GM18505 (cell line): ENCODE measurements at regions not wholly inside any gene's neighbourhood (a gene's known extent, or its start where the extent isn't known, plus 50 kb on each side); places are given as distances from the start of the nearest gene placed in this dataset.

Experiments
- ATAC-seq: cut with Tn5 transposase; IDR thresholded peaks from one replicate; pipeline ENCODE4 v1.9.1; 2021; ENCODE audit not compliant: unreplicated experiment
- POLR2A ChIP-seq: IDR thresholded peaks from 4 replicates; pipeline ENCODE4 v1.6.1; 2011; ENCODE audit warnings: borderline replicate concordance; ENCODE audit not compliant: insufficient read depth, insufficient read length; ENCODE audit errors: extremely low read depth

- no peak for ATAC-seq
Measured at GRCh38 chr15:45829336-45830153, 194.7 kb downstream of the SQOR start.

DNA sequence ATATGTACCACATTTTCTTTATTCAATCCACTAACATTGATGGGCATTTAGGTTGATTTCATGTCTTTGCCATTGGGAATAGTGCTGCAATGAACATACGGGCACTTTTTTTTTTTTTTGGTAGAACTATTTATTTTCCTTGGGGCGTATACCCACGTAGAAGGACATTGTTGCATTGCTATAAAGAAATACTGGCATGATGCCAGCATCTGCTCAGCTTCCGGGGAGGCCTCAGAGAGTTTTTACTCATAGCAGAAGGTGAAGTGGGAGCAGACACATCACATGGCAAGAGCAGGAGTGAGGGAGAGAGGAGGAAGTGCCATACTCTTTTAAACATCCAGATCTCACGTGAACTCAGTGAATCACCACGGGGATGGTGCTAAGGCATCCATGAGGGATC is 197.0 kb downstream of the SQOR start:
- TF ChIP-seq POLR2A: no peak
- no peak for ATAC-seq

More at GRCh38 chr15:45829336-45830153, 194.7 kb downstream of the SQOR start:
- no peak for TF ChIP-seq POLR2A

DNA sequence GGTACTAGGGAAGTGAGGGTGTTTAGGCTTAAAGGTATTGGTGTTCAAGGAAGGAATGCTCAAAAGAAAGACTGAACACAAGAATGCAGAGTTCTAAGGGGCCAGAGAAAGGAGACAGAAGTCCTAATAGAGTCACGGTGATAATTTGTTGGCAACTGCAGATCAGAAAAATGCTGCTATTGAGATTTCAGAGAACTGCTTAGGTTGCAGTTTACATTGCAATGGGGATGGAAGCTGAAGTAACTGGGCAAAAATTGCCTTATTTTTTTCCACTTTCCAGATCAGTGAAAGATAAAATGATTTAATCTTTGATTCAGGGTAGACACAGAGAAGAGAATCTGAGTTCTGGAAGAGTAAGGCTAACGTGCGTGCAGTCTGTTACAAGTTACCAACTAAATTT is 199.8 kb downstream of the SQOR start:
- no peak for TF ChIP-seq POLR2A
- ATAC-seq: no peak

DNA sequence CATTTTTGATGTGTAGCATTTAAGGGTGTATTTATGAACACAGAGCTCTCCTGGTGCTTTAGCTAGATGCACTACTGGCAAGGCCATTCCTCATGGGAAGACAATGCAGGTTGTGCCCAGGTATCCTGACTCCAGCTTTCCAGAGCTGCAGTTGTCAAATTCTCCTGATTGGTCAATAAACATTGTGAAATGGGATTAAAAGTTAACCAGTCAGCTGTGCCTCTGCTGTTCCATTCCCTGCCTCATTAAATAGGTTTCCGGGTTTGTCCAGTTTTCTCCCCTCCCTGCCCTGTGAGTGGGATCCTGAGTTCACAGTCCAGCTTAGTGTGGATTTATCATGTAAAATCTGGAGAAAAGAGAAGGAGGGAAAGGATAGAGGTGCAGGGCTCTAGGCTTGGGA is 207.3 kb downstream of the SQOR start:
- TF ChIP-seq POLR2A: no peak
- no peak for ATAC-seq

DNA sequence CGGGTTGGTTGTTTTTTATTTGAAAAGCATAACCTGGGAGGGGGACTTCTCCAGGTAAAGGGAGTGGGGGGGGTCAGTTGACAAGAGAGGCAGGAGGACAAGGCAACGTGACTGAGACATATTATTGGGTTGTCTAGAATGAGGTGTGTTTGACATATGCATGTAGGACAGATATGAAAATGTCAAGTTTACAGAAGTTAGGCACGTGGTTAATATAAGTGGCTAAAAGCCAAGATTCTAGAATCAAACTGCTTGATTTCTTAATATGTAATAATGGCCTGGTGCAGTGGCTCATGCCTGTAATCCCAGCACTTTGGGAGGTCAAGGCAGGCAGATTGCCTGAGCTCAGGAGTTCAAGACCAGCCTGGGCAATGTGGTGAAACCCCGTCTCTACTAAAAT is 212.8 kb downstream of the SQOR start:
- TF ChIP-seq POLR2A: no peak
- ATAC-seq: no peak

GRCh38 chr15:45849136-45849535 is 214.3 kb downstream of the SQOR start:
- ATAC-seq: no peak
- TF ChIP-seq POLR2A: no peak

DNA sequence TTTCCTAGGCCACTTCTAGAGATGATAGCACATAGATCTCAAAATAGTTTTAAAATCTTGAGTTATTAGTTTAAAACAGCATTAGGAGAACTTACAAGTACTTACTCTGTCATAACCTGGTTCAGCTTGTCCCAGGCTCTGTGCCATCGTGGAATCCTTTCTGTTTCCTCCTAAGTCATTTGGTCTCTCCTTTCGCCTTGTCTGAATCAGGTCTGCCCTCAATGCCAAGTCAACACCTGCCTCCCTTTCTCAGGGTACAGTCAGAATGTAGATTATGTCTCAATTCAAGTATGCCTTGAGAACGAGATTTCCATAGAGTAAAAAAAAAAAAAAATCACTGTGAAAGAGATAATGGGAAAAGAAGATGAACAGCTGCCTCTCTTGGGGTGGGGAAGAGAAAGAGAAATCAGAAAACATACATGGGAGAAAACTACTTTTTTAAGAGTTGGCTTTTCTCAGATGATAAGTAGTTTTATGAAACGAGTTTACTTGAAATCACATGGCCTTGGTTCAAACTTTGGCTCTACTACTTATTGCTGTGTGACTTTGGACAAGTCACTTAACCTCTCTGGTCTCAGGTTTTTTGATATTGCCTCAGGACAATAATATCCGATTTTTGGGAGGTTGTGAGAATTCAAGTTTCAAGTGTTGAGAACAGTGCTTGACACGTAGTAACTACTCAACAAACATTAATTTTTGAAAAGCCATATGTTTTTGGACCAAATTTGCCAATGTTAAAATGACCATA is 219.8 kb downstream of the SQOR start:
- TF ChIP-seq POLR2A: no peak
- ATAC-seq: no peak

- ATAC-seq: no peak
- no peak for TF ChIP-seq POLR2A
Measured at GRCh38 chr15:45855210-45855906, 220.5 kb downstream of the SQOR start.

DNA sequence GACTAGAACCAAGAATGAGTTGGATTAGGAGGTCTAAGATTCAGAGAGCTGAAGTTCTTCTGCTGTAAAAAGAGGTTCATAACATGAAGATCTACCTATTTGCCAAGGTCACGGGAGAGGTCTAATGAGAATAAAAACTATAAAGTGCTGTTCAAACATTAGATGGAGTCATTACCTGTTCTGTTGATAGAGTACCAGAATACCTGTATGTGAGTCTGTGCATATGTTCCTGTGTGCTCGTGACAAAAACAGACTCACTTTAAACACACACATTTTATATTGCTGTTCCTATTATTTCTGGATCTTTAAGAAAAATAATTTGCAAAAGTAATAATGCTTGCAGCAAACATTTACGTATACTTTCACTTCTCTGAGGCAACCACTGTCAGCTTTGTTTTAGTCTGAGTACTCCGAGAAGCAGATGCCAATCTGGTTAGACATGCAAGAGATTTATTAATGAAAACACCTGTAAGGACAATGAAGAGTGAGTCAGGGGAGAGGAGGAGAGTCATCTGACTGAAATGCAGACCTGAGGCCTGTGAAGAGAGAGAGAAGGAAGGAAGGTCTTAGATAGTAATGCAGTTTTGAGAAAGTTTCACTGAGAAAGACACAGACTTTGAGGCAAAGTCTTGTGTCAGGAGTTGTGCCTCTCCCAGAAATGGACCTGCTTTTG is 221.2 kb downstream of the SQOR start:
- ATAC-seq: no peak
- no peak for TF ChIP-seq POLR2A

DNA sequence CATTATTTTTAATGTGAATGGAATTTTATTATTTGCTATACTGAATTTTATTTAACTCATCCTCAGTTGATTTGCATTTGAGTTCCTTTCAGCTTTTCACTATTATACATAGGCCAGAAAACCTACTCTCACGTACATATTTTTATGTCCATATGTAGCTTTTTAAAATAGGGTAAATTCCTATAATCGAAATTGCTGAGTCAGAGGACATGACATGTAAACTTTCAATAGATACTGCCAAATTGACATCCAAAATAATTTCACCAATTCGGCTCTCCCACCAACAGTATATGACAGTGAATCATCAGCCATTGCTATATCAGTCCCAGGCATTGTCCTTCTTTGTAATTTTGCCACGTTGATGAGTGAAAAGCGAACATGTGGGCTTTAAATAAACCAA is 222.5 kb downstream of the SQOR start:
- no peak for ATAC-seq
- TF ChIP-seq POLR2A: no peak

DNA sequence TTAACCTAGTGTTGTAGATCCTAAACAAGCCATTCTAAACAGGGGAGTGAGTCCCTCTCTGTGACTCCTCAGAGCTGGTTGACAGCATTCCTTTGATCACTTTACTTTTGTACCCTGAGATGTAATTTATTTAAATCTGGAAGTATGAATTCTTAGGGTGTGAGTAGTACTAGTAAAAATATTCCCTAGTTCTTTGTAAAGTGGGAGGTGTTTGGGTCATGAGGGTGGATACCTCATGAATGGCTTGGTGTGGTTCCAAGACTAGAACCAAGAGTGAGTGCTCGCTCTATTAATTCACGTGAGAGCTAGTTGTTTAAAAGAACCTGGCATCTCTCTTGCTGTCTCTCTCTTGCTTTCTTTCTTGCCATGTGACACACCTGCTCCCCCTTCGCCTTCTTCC is 223.7 kb downstream of the SQOR start:
- no peak for TF ChIP-seq POLR2A
- no peak for ATAC-seq

GRCh38 chr15:45862034-45862433 is 227.2 kb downstream of the SQOR start:
- ATAC-seq: no peak
- no peak for TF ChIP-seq POLR2A
